ENCODE measurements at regions not wholly inside any gene's neighbourhood (a gene's known extent, or its start where the extent isn't known, plus 50 kb on each side); places are given as distances from the start of the nearest gene placed in this dataset.

DNA sequence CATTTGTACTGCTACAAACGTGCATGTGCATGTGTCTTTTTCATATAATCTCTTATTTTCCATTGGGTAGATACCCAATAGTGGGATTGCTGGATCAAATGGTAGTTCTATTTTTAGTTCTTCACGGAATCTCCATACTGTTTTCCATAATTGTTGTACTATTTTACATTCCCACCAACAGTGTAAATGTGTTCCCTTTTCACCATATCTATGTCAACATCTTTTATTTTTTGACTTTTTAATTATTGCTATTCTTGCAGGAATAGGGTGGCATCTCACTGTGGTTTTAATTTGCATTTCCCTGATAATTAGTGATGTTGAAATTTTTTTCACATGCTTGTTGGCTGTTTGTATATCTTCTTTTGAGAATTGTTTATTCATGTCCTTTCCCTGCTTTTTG is 59.3 kb upstream of the PACRGL start:
- WGBS (ENCODE audit: extremely low coverage, insufficient read length, low lambda C conversion rate), result no CpG with 5 or more reads among the region's 2 CpGs
- H3K56ac ChIP-seq (ENCODE audit: insufficient read length, low read depth, low read length), result no peak overlapping the region

More for the DNA sequence above, 59.3 kb upstream of the PACRGL start:
- Histone ChIP-seq H2AK5ac (ENCODE audit: insufficient read length, low read length) (no peak overlapping the region), H3K79me1 (ENCODE audit: insufficient read depth, low read depth, low read length, poor library complexity, severe bottlenecking) (no peaks in the 10 kb centered on the region), H3T11ph (ENCODE audit: low read length) (no peak overlapping the region), H3K4ac (ENCODE audit: low read depth, low read length) (no peak overlapping the region), H4K8ac (replicated peaks; ENCODE audit: insufficient read length, low read depth, low read length) (no peak overlapping the region), H3K27me3 (ENCODE audit: insufficient read depth, low read length) (no peaks in the 10 kb centered on the region), H4K5ac (ENCODE audit: insufficient read length, low read depth, low read length) (no peak overlapping the region), H2BK120ac (ENCODE audit: low read depth, low read length, poor library complexity, severe bottlenecking) (no peak overlapping the region), H2BK15ac (ENCODE audit: low read depth, low read length) (no peak overlapping the region), H3K4me2 (ENCODE audit: insufficient read depth, insufficient read length, low read length) (no peak overlapping the region), H4K20me1 (ENCODE audit: control insufficient read depth, insufficient read depth, insufficient read length) (peaks cover 2% of the 10 kb centered on the region), H2BK20ac (ENCODE audit: low read depth, low read length, poor library complexity, severe bottlenecking) (no peak overlapping the region), H3K9ac (ENCODE audit: extremely low read depth, insufficient read length, low read length) (no peak overlapping the region), H3K18ac (ENCODE audit: insufficient read length, low read depth, low read length) (no peak overlapping the region), H2AFZ (ENCODE audit: low read length) (no peak overlapping the region), H3K79me2 (ENCODE audit: insufficient read depth, low read length) (no peaks in the 10 kb centered on the region), H3K27ac (ENCODE audit: insufficient read length, low read depth, low read length) (no peak overlapping the region), H3K23ac (ENCODE audit: insufficient read length, low read depth, low read length) (no peak overlapping the region), H3K14ac (ENCODE audit: insufficient read depth, low read length) (no peak overlapping the region), H3K9me3 (ENCODE audit: control insufficient read depth, low read depth, low read length) (no peaks in the 10 kb centered on the region), H2BK12ac (ENCODE audit: insufficient read length, low read depth, low read length) (no peak overlapping the region), H4K91ac (ENCODE audit: insufficient read length, low read depth, low read length) (no peak overlapping the region), H2BK5ac (ENCODE audit: insufficient read length, low read length) (no peak overlapping the region), H3K4me1 (ENCODE audit: insufficient read depth, low read length) (no peaks in the 10 kb centered on the region), H3K23me2 (ENCODE audit: insufficient read length, low read depth, low read length, poor library complexity, severe bottlenecking) (no peaks in the 10 kb centered on the region)
- peaks cover 7 to 9% of the 10 kb centered on the region in 2 experiments for H3K9me3 Mint-ChIP-seq
- no peak overlapping the region for H3K4me3 Mint-ChIP-seq
- H3K4me1 Mint-ChIP-seq, result no peaks in the 10 kb centered on the region
- H3K27me3 Mint-ChIP-seq (ENCODE audit: low read depth), result peaks cover 2% of the 10 kb centered on the region; the same call in 1 of the 2 replicates
- no peak overlapping the region for H3K27ac Mint-ChIP-seq
- no peak for DNase-seq
- H3K36me3 Mint-ChIP-seq (ENCODE audit: insufficient read depth in 1 of 3, low read depth in 3 of 3), result peaks cover 3 to 8% (median 4%) of the 10 kb centered on the region in 3 experiments
- TF ChIP-seq CTCF (conservative IDR thresholded peaks at IDR 0.05), result no peak
